Activated gamma-delta T cell (primary cell): ENCODE measurements at regions not wholly inside any gene's neighbourhood (a gene's known extent, or its start where the extent isn't known, plus 50 kb on each side); places are given as distances from the start of the nearest gene placed in this dataset.

Experiments used
- DNase-seq: peaks from one replicate; lab custom pipeline; 2025; lab: John Stamatoyannopoulos, UW

- no peak for DNase-seq
Observed at GRCh38 chr1:195394567-195394966, 1213.7 kb downstream of the KCNT2 start.

- DNase-seq, result no peak
Observed at GRCh38 chr1:195376190-195376589, 1232.0 kb downstream of the KCNT2 start.

- no peak for DNase-seq
Observed at GRCh38 chr1:195373856-195374255, 1234.4 kb downstream of the KCNT2 start.

DNA sequence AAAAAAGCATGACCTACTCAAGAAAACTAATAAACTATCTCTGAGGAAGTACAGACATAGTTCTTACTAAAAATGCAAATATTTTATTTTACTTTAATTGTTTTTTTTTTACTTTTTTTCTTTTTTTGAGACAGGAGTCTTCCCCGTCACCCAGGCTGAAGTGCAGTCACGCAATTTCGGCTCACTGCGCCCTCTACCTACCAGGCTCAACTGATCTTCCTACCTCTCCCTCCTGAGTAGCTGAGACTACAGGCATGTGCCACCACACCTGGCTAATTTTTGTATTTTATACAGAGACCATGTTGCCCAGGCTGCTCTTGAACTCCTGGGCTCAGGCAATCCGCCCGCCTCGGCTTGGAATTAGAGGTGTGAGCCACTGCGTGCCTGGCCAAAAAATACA is 1263.1 kb downstream of the KCNT2 start:
- no peak for DNase-seq

- no peak for DNase-seq
Observed at GRCh38 chr1:195337646-195338045, 1270.6 kb downstream of the KCNT2 start.

DNA sequence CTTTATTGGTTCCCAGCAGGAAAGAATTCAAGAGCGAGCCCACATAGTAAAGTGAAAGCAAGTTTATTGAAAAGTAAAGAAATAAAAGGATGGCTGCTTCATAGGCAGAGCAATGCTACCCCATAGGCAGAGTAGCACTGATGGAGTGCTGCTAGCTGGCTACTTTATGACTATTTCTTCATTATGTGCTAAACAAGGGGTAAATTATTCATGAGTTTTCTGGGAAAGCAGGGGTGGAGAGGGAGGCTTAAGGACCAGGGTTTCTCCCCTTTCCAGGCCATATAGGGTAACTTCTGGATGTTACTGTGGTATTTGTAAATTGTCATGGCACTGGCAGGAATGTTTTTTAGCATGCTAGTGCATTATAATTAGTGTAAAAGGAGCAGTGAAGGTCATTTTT is 1271.4 kb downstream of the KCNT2 start:
- DNase-seq, result no peak

DNA sequence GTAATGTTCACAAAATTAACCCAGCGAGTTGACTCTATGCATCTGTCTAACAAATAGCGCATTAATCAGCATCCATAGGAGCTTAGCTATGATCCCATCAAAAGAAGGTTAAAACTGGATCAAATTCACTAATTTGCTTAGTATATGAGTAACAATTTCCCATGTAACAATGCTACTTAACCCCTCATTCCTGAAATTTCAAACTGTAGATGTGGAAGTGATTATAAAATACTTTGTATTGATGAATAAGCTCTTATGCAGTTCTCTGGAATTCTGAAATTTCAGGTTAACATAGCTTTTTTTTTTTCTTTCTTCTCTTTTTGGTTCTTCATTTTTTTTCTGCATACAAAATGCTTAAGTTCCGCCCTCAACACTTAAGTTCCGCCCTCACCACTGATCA is 1272.7 kb downstream of the KCNT2 start:
- DNase-seq, result no peak

DNA sequence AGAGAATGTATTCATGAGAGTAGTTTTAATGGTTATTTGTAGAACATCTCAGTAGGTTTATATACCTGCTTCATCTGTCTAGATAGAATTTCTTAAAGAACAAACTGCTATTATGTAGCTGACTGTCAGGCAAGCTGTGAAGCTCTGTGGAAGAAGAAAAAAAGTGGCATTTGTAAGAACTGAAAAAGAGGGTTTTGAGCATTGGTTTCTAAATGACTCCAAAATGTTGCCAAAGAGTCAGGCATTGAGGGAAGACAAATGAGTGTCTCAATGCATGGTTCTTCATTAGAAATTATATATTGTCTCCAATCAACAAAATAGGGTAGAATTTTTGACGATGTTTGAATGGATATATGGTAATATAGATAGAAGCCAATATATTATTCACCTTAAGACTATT is 1276.1 kb downstream of the KCNT2 start:
- no peak for DNase-seq

DNA sequence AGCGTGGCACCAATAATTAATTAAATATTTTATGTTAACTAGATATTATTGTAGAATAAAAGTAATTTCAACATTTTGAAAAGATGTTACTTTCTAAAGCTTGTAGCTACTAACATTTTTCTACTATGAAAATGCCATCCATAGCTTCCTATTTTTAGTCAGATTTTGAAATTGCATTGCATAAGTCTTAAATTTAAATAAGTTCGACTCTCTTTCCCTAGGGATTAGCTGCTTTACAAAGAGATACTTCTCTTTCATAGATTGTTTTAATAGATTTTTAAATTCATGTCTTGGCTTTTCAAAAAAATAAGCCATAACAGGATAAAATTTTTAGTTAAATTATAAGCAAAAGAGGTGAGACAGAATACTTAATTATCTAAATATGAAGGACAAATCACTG is 1279.6 kb downstream of the KCNT2 start:
- no peak for DNase-seq

GRCh38 chr1:195328102-195328501 is 1280.1 kb downstream of the KCNT2 start:
- DNase-seq, result no peak

- DNase-seq, result no peak
Observed at GRCh38 chr1:195327361-195327760, 1280.9 kb downstream of the KCNT2 start.

GRCh38 chr1:195326325-195326724 is 1281.9 kb downstream of the KCNT2 start:
- DNase-seq, result no peak

- no peak for DNase-seq
Observed at GRCh38 chr1:195325181-195325580, 1283.1 kb downstream of the KCNT2 start.

DNA sequence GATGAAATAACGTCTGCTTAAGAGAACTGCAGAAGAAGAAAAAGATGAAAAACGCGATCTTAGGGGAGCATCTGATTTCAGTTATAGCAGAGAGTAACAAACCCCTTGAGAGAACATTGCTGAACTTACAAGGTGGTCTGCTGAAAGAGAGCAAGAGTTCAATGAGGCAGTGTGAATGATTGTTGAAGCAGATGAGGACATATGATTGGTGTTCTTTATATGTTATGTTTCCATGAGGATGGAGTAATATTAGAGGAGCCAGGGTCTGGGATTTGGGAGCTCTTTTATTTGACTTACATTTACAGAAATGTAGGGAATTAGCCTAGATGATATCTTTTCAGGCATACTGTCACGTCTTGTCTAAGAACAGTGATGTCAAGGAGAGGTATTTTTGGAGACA is 1302.0 kb downstream of the KCNT2 start:
- no peak for DNase-seq

DNA sequence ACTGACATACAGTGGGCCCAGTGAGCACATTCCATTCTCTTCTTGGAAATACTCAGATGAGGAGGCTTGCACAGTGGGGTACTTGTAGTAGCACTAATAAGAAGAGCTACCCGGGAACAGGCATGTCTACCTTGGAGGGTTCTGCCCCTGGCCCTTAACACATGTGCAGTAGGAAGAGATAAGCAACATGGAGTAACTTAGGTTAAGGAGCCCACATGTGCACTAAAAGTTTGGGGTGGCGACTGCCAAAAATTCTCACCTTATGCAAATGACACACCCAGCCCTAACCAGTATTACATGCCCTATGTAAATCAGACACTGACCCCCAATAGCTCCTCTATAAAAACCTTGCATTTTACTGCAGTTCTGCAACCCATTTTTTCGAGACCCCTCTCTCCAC is 1313.3 kb downstream of the KCNT2 start:
- DNase-seq, result no peak

DNA sequence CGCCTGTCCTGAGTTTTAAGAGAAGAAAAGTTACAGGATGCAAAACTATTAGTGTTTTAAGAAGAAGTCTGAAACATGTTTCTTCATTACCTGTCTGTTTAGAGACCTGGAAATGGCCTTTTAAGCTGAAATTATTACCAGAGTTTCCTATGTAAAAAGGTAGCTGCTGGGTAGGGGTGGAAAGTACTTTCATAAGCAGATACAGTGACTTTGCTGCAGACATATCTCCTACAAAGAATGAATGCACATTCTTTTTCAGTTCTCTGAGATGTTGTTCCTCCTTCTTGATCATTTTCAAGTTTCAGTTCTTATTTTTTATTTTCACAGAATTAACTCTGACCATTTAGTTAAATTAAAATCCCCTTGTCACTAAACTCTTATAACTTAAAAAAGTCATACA is 1329.6 kb downstream of the KCNT2 start:
- no peak for DNase-seq

GRCh38 chr1:195275710-195276109 is 1332.5 kb downstream of the KCNT2 start:
- DNase-seq, result no peak

GRCh38 chr1:195251900-195252299 is 1356.3 kb downstream of the KCNT2 start:
- no peak for DNase-seq

DNA sequence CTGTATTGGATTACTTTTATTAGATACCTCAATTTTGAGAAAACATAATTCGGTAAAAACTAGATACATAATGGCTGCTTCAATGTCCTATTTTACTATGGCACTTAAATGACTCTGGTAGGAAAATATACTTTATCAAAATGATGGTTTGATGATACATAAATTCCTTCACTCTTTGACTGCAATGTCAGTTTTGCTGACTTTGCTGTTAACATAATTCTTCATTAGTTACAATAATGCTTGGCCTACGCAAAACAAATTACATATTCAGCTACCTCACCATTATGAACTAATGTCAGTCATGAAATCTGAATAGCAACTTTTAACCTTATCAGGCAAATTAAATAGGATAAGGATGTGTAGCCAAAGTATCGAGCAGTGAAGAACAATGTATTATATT is 1364.7 kb downstream of the KCNT2 start:
- DNase-seq, result no peak

DNA sequence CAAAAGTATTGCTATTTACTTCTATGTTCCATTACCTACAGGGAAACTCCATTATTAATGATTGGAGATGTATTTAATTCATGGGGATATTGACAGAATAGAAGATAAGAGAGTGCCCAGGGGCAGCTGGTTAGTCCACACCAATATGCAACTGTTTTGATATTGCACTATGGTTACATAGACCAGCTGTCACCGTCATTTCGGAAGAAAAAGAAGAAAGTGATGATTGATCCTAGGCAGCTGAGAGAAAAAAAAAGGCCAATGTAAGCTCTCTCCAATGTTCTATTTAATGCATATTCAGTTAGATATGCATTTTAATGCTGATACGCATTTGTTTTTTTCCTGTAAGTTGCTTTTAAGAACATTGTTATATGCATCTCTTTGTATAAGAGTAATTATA is 1367.2 kb downstream of the KCNT2 start:
- DNase-seq, result no peak

- DNase-seq, result no peak
Observed at GRCh38 chr1:195238313-195238712, 1369.9 kb downstream of the KCNT2 start.

- DNase-seq, result no peak
Observed at GRCh38 chr1:195236991-195237889, 1371.0 kb downstream of the KCNT2 start.

- DNase-seq, result no peak
Observed at GRCh38 chr1:195218428-195219212, 1389.6 kb downstream of the KCNT2 start.
